ENCODE measurements at regions not wholly inside any gene's neighbourhood (a gene's known extent, or its start where the extent isn't known, plus 50 kb on each side); places are given as distances from the start of the nearest gene placed in this dataset.
"Not testable (repeated sequence)": the region's sequence is repeated elsewhere in the genome, so short reads cannot be mapped to it uniquely, and the experiment has no call there.

GRCh38 chr1:30005972-30006619 is 717.3 kb downstream of the MATN1 start:
- DNase-seq (ENCODE audit: low spot score) (no peak), ATAC-seq (no peak)

- ATAC-seq (no peak), DNase-seq (ENCODE audit: low spot score) (no peak)
These were observed 721.7 kb downstream of the MATN1 start for GRCh38 chr1:30001732-30002039.

- ATAC-seq = no peak
- DNase-seq (ENCODE audit: low spot score) = no peak
These were observed 722.2 kb downstream of the MATN1 start for GRCh38 chr1:30001011-30001731.

GRCh38 chr1:30000266-30000665 is 723.1 kb downstream of the MATN1 start:
- DNase-seq (ENCODE audit: low spot score) = no peak
- no peak for ATAC-seq

- ATAC-seq = no peak
- DNase-seq (ENCODE audit: low spot score) = no peak
These were observed 723.8 kb downstream of the MATN1 start for GRCh38 chr1:29999595-29999994.

- DNase-seq (ENCODE audit: low spot score) (no peak), ATAC-seq (no peak)
These were observed 724.7 kb downstream of the MATN1 start for GRCh38 chr1:29998686-29999085.

GRCh38 chr1:29997818-29998217 is 725.6 kb downstream of the MATN1 start:
- ATAC-seq; DNase-seq (ENCODE audit: low spot score): not testable (repeated sequence)

- no peak for DNase-seq (ENCODE audit: low spot score)
- ATAC-seq = no peak
These were observed 729.4 kb downstream of the MATN1 start for GRCh38 chr1:29993950-29994349.

- ATAC-seq = no peak
- DNase-seq (ENCODE audit: low spot score) = no peak
These were observed 731.6 kb downstream of the MATN1 start for GRCh38 chr1:29991815-29992214.

GRCh38 chr1:29991025-29991424 is 732.4 kb downstream of the MATN1 start:
- DNase-seq (ENCODE audit: low spot score) (no peak), ATAC-seq (peak; percentile 52)

GRCh38 chr1:29990304-29990703 is 733.1 kb downstream of the MATN1 start:
- ATAC-seq (no peak), DNase-seq (ENCODE audit: low spot score) (no peak)

GRCh38 chr1:29986986-29987385 is 736.4 kb downstream of the MATN1 start:
- ATAC-seq (peak; percentile 78), DNase-seq (ENCODE audit: low spot score) (peak; percentile 58)

- DNase-seq (ENCODE audit: low spot score) (no peak), ATAC-seq (no peak)
These were observed 737.8 kb downstream of the MATN1 start for GRCh38 chr1:29985606-29985945.

- no peak for DNase-seq (ENCODE audit: low spot score)
- ATAC-seq = peak; percentile 82
These were observed 738.4 kb downstream of the MATN1 start for GRCh38 chr1:29984862-29985605.

- DNase-seq (ENCODE audit: low spot score) (no peak), ATAC-seq (peak; percentile 79)
These were observed 739.1 kb downstream of the MATN1 start for GRCh38 chr1:29984166-29984861.

- DNase-seq (ENCODE audit: low spot score) = no peak
These were observed 740.1 kb downstream of the MATN1 start for GRCh38 chr1:29983321-29983720.

GRCh38 chr1:29981586-29982239 is 741.7 kb downstream of the MATN1 start:
- no peak for DNase-seq (ENCODE audit: low spot score)
- ATAC-seq = no peak

More at GRCh38 chr1:29983321-29983720, 740.1 kb downstream of the MATN1 start:
- no peak for ATAC-seq

GRCh38 chr1:29977550-29977949 is 741.2 kb downstream of the PTPRU start:
- no peak for DNase-seq (ENCODE audit: low spot score)
- ATAC-seq = no peak

GRCh38 chr1:29975036-29975694 is 738.8 kb downstream of the PTPRU start:
- DNase-seq (ENCODE audit: low spot score) (no peak), ATAC-seq (peak; percentile 30)

GRCh38 chr1:29974316-29974724 is 738.0 kb downstream of the PTPRU start:
- ATAC-seq = no peak
- no peak for DNase-seq (ENCODE audit: low spot score)
